ENCODE measurements at regions not wholly inside any gene's neighbourhood (a gene's known extent, or its start where the extent isn't known, plus 50 kb on each side); places are given as distances from the start of the nearest gene placed in this dataset.

DNA sequence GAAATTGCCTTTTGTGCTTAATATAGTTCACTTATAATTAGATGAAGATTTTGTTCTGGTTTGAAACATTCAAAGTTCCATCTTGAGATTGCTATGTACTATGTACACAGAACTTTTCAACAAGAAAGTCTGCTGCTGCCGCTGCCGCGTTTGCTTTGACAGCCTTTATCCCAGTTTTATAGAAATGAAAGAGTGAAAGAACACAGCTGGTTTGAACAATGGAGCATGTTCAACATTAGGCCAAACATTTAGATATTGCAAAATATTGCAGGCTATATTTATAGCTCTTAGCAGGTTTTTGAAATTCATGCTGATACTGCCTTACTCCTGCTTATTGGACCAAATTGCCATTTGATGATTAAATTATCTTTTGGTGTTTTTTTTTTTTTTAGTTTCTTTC is 299.8 kb upstream of the PRKD1 start:
- TF ChIP-seq POLR2A (IDR thresholded peaks at IDR 0.05): no peak
- TF ChIP-seq, protein P1, sequence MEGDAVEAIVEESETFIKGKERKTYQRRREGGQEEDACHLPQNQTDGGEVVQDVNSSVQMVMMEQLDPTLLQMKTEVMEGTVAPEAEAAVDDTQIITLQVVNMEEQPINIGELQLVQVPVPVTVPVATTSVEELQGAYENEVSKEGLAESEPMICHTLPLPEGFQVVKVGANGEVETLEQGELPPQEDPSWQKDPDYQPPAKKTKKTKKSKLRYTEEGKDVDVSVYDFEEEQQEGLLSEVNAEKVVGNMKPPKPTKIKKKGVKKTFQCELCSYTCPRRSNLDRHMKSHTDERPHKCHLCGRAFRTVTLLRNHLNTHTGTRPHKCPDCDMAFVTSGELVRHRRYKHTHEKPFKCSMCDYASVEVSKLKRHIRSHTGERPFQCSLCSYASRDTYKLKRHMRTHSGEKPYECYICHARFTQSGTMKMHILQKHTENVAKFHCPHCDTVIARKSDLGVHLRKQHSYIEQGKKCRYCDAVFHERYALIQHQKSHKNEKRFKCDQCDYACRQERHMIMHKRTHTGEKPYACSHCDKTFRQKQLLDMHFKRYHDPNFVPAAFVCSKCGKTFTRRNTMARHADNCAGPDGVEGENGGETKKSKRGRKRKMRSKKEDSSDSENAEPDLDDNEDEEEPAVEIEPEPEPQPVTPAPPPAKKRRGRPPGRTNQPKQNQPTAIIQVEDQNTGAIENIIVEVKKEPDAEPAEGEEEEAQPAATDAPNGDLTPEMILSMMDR (IDR thresholded peaks at IDR 0.05): no peak

Data from esophagus squamous epithelium (tissue), 4 donors.